ENCODE measurements at regions not wholly inside any gene's neighbourhood (a gene's known extent, or its start where the extent isn't known, plus 50 kb on each side); places are given as distances from the start of the nearest gene placed in this dataset.

DNA sequence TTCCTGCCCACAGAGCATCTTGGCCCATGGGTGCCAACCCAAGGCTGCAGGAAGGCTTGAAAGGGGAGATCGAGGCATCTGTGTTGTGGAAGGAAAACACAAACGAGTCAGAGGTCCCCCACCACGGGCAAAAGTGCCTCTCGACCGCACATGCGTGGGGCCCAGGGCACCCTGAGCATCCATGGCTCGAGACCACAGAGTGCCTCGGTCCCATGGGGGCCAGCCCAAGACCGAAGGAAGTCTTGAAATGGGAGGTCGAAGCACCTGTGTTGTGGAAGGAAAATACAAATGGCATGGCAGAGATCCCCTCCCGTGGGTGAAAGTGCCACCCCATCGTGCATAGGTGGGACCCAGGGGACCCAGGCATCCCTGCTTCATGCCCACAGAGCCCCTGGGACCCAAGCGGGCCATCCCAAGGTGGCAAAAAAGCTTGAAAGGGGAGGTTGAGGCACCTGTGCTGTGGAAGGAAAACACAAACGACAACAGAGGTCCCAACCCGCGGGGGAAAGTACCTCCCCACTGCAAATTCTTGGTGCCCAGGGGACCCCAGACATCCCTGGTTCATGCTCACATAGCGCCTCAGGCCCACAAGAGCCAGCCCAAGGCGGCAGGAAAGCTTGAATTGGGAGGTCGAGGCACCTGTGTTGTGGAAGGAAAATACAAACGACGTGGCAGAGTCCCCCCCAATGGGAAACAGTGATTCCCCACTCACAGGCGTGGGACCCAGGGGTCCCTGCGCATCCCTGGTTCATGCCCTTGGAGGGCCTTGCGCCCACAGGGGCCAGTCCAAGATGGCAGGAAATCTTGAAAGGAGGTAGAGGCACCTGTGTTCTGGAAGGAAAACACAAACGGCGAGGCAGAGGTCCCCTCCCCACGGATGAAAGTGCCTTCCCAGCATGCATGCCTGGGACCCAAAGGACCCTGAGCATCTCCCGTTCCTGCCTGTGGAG is 373.0 kb downstream of the ALG10 start:
- Mint-ChIP-seq H3K36me3 (ENCODE audit: low read depth) (peaks cover 2% of the 10 kb centered on the region), H3K4me1 (no peaks in the 10 kb centered on the region), H3K27me3 (no peaks in the 10 kb centered on the region), H3K4me3 (no peak overlapping the region), H3K9me3 (peaks cover 9% of the 10 kb centered on the region), H3K27ac (no peak overlapping the region)
- no peak for DNase-seq
- POLR2A ChIA-PET: no interaction called here
- CTCF ChIA-PET: no interaction called here

DNA sequence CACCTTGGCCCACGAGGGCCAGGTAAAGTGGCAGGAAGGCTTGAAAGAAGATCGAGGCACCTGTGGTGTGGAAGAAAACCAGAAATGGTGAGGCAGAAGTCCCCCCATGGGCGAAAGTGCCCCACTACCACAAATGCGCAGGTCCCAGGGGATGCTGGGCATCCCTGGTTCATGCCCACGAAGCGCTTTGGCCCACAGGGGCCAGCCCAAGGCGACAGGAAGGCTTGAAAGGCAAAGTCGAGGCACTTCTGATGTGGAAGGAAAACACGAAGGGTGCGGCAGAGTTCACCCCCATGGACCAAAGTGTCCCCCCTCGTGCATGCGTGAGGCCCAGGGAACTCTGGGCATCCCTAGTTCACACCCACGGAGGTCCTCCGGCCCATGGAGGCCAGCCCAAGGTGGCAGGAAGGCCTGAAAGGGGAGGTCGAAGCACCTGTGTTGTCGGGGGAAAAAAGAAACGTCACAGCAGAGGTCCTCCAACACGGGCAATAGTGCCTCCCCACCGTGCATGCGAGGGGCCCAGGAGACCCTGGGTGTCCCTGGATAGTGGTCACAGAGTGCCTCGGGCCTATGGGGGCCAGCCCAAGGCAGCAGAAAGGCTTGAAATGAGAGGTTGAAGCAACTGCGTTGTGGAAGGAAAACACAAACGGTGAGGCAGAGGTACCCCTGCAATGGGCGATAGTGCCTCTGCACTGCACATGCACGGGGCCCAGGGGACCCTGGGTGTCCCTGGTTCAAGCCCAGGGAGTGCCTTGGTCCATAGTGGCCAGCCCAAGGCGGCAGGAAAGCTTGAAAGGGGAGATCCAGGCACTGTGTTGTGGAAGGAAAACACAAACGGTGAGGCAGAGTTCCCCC is 373.9 kb downstream of the ALG10 start:
- Mint-ChIP-seq H3K27ac (no peak overlapping the region), H3K9me3 (peaks cover 2% of the 10 kb centered on the region), H3K36me3 (ENCODE audit: low read depth) (no peaks in the 10 kb centered on the region), H3K4me1 (no peaks in the 10 kb centered on the region), H3K27me3 (no peaks in the 10 kb centered on the region), H3K4me3 (no peak overlapping the region)
- no peak for DNase-seq
- CTCF ChIA-PET: no interaction called here
- POLR2A ChIA-PET: no interaction called here

DNA sequence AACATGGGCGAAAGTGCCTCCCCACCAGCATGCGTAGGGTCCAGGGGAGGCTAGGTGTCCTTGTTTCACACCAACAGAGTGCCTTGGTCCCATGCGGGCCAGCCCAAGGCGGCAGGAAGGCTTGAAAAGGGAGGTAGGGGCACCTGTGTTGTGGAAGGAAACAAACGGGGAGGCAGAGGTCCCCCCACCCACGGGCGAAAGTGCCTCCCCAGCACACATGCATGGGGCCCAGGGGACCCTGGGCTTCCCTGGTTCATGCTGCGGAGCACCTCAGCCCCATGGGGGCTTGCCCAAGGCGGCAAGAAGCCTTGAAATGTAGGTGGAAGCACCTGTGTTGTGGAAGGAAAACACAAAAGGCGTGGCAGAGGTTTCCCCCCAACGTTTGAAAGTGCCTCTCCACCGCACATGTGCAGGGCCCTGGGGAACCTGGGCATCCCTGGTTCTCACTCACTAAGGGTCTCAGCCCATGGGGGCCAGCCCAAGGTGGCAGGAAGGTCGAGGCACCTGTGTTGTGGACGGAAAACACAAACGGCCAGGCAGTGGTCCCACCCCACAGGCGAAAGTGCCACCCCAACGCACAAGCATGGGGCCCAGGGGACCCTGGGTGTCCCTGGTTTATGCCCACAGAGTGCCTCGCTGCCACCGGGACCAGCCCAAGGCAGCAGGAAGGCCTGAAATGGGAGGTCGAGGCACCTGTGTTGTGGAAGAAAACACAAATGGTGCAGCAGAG is 374.7 kb downstream of the ALG10 start:
- H3K4me1 Mint-ChIP-seq: no peaks in the 10 kb centered on the region
- ChIA-PET CTCF (no interaction called here), POLR2A (no interaction called here)
- H3K27ac Mint-ChIP-seq: no peak overlapping the region
- peaks cover 2% of the 10 kb centered on the region for H3K9me3 Mint-ChIP-seq
- H3K27me3 Mint-ChIP-seq: no peaks in the 10 kb centered on the region
- H3K36me3 Mint-ChIP-seq (ENCODE audit: low read depth): no peaks in the 10 kb centered on the region
- no peak for DNase-seq
- no peak overlapping the region for H3K4me3 Mint-ChIP-seq

DNA sequence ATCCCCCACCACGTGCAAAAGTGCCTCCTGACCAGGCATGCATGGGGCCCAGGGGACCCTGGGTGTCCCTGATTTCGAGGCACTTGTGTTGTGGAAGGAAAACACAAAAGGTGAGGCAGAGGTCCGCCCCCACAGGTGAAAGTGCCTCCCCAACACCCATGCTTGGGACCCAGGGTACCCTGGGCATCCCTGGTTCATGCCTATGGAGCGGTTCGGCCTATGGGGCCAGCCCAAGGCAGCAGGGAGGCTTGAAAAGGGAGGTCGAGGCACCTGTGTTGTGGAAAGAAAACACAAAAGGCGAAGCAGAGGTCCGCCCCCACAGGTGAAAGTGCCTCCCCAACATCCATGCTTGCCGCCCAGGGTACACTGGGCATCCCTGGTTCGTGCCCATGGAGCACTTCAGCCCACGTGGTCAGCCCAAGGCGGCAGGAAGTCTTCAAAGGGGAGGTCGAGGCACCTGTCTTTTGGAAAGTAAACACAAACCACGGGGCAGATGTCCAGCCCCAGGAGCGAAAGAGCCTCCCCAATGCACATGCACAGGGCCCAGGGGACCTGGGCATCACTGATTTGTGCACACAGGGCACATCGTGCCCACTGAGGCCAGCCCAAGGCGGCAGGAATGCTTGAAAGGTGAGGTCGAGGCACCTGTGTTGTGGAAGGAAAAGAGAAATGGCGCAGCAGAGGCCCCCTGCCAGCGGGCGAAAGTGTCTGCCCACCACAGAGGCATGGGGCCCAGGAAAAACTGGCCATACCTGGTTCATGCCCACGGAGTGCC is 375.5 kb downstream of the ALG10 start:
- no peak overlapping the region for H3K27ac Mint-ChIP-seq
- no peaks in the 10 kb centered on the region for H3K4me1 Mint-ChIP-seq
- CTCF ChIA-PET: no interaction called here
- H3K36me3 Mint-ChIP-seq (ENCODE audit: low read depth): no peaks in the 10 kb centered on the region
- H3K4me3 Mint-ChIP-seq: no peak overlapping the region
- H3K9me3 Mint-ChIP-seq: peaks cover 2% of the 10 kb centered on the region
- DNase-seq: no peak
- H3K27me3 Mint-ChIP-seq: no peaks in the 10 kb centered on the region
- POLR2A ChIA-PET: no interaction called here

DNA sequence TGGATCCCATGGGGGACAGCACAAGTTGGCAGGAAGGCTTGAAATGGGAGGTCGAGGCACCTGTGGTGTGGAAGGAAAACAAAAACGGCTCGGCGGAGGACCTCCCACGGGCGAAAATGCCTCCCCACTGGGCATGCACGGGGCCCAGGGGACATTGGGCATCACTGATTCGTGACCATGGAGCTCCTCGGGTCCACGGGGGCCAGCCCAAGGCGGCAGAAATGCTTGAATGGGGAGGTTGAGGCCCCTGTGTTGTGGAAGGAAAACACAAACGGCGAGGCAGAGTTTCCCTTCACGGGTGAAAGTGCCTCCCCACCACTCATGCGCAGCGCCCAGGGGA is 376.0 kb downstream of the ALG10 start:
- H3K27me3 Mint-ChIP-seq: no peaks in the 10 kb centered on the region
- no peaks in the 10 kb centered on the region for H3K4me1 Mint-ChIP-seq
- no peaks in the 10 kb centered on the region for H3K36me3 Mint-ChIP-seq (ENCODE audit: low read depth)
- H3K4me3 Mint-ChIP-seq: no peak overlapping the region
- peaks cover 2% of the 10 kb centered on the region for H3K9me3 Mint-ChIP-seq
- CTCF ChIA-PET: no interaction called here
- no peak overlapping the region for H3K27ac Mint-ChIP-seq
- POLR2A ChIA-PET: no interaction called here
- DNase-seq: no peak

DNA sequence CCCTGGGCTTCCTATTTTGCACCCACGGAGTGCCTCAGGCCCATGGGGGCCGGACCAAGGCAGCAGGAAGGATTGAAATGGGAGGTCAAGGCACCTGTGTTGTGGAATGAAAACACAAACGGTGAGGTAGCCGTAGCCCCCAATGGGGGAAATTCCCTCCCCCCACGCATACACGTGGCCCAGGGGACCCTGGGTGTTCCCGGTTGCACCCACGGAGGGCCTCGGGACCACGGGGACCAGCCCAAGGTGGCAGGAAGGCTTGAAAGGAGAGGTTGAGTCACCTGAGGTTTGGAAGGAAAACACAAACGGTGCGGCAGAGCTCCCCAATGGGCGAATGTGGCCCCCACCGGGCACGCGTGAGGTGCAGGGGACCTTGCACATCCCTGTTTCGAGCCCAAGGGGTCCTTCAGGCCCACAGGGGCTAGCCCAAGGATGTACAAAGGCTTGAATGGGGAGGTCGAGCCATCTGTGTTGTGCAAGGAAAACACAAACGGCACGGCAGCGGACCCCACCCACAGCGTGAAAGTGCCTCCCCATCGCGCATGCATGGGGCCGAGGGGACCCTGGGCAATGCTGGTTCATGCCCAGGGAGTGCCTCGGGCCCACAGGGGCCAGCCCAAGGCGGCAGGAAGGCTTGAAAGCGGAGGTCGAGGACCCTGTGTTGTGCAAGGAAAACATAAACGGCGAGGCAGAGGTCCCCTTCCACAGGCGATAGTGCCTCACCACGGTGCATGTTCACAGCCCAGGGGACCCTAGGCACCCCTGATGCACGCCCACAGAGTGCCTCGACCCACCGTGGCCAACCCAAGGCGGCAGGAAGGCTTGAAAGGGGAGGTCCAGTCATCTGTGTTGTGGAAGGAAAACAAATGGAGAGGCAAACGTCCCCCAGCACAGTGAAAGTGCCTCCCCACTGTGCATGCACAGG is 376.7 kb downstream of the ALG10 start:
- H3K27ac Mint-ChIP-seq: no peak overlapping the region
- ChIA-PET CTCF (no interaction called here), POLR2A (no interaction called here)
- H3K27me3 Mint-ChIP-seq: no peaks in the 10 kb centered on the region
- DNase-seq: no peak
- H3K36me3 Mint-ChIP-seq (ENCODE audit: low read depth): no peaks in the 10 kb centered on the region
- H3K4me1 Mint-ChIP-seq: no peaks in the 10 kb centered on the region
- H3K9me3 Mint-ChIP-seq: peaks cover 2% of the 10 kb centered on the region
- no peak overlapping the region for H3K4me3 Mint-ChIP-seq

DNA sequence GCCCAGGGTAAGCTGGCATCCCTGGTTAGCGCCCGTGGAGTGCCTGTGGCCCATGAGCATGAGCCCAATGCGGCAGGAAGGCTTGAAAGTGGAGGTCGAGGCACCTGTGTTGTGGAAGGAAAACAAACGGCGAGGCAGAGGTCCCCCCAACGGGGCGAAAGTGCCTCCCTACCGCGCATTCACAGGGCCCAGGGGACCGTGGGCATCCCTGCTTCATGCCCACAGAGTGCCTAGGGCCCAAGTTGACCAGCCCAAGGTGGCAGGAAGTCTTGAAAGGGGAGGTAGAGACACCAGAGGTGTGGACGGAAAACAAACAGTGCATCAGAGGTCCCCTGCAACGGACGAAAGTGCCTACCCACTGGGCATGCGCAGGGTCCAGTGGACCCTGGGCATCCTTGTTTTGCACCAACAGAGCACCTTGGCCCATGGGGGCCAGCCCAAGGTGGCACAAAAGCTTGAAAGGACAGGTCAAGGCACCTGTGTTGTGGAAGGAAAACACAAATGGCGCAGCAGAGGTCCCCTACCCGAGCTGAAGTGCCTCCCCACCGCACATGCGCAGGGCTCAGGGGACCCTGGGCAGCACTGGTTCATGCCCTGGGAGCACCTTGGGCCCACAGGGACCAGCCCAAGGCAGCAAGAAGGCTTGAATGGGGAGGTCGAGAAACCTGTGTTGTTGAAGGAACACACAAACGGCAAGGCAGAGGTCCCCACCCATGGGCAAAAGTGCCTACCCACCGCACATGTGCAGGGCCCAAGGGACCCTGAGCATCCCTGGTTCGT is 377.5 kb downstream of the ALG10 start:
- Mint-ChIP-seq H3K4me1 (no peaks in the 10 kb centered on the region), H3K4me3 (no peak overlapping the region), H3K27me3 (no peaks in the 10 kb centered on the region), H3K9me3 (peaks cover 2% of the 10 kb centered on the region), H3K36me3 (ENCODE audit: low read depth) (no peaks in the 10 kb centered on the region), H3K27ac (no peak overlapping the region)
- CTCF ChIA-PET: no interaction called here
- DNase-seq: no peak
- POLR2A ChIA-PET: no interaction called here

DNA sequence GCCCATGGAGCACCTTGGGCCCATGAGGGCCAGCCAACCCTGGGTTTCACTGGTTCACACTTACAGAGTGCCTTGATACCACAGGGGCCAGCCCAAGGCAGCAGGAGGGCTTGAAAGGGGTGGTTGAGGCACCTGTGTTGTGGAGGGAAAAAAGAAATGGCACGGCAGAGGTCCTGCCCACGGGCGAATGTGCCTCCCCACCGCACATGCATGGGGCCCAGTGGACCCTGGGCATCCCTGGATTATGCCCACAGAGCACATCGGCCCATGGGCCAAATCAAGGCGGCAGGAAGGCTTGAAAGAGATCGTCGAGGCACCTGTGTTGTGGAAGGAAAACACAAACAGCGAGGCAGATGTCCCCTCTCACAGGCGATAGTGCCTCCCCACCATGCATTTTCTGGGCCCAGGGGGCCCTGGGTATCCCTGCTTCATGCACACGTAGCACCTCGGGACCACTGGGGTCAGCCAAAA is 378.1 kb downstream of the ALG10 start:
- no peaks in the 10 kb centered on the region for H3K27me3 Mint-ChIP-seq

DNA sequence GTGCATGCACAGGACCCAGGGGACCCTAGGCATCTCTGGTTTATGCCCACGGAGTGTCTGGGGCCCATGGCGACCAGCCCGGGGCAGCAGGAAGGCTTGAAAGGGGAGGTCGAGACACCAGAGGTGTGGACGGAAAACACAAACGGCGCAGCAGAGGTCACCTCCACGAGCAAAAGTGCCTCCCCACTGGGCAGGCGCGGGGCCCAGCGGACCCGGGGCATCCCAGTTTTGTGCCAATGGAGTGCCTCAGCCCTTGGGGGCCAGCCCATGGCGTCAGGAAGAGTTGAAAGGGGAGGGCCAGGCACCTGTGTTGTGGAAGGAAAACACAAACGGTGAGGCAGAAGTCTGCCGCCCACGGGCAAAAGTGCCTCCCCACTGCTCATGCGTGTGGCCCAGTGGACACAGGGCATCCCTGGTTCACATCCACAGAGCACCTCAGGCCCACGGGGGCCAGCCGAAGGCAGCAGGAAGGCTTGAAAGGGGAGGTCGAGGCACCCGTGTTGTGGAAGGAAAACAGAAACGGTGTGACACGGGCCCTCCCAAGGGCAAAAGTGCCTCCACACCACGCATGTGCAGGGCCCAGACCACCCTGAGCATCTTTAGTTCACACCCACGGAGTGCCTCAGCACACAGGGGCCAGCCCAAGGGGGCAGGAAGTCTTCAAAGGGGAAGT is 378.8 kb downstream of the ALG10 start:
- ChIA-PET POLR2A (no interaction called here), CTCF (no interaction called here)
- no peak for DNase-seq
- H3K4me1 Mint-ChIP-seq: no peaks in the 10 kb centered on the region
- H3K36me3 Mint-ChIP-seq (ENCODE audit: low read depth): no peaks in the 10 kb centered on the region
- H3K4me3 Mint-ChIP-seq: no peak overlapping the region
- H3K27me3 Mint-ChIP-seq: no peaks in the 10 kb centered on the region
- no peak overlapping the region for H3K27ac Mint-ChIP-seq
- peaks cover 2% of the 10 kb centered on the region for H3K9me3 Mint-ChIP-seq

More for the DNA sequence above, 378.1 kb downstream of the ALG10 start:
- ChIA-PET POLR2A (no interaction called here), CTCF (no interaction called here)
- Mint-ChIP-seq H3K9me3 (peaks cover 2% of the 10 kb centered on the region), H3K4me3 (no peak overlapping the region), H3K27ac (no peak overlapping the region), H3K36me3 (ENCODE audit: low read depth) (no peaks in the 10 kb centered on the region), H3K4me1 (no peaks in the 10 kb centered on the region)
- no peak for DNase-seq

DNA sequence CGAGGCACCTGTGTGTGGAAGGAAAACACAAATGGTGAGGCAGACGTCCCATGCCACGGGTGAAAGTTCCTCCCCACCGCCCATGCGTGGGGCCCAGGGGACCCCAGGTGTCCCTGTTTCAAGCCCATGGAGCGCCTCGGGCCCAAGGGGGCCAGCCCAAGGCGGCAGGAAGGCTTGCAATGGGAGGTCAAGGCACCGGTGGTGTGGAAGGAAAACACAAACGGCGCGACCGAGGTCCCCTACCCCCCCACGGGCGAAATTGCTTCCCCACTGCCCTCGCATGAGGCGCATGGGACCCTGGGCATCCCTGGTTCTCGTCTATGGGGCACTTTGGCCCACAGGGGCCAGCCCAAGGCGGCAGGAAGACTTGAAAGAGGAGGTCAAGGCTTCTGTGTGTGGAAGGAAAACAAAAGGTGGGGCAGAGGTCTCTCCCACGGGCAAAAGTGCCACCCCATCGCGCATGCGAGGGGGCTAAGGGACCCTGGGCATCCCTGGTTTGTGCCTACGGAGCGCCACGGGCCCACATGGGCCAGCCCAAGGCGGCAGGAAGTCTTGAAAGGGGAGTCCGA is 379.4 kb downstream of the ALG10 start:
- Mint-ChIP-seq H3K36me3 (ENCODE audit: low read depth) (no peaks in the 10 kb centered on the region), H3K4me1 (no peaks in the 10 kb centered on the region), H3K27ac (no peak overlapping the region), H3K27me3 (no peaks in the 10 kb centered on the region), H3K9me3 (peaks cover 6% of the 10 kb centered on the region), H3K4me3 (no peak overlapping the region)
- POLR2A ChIA-PET: no interaction called here
- CTCF ChIA-PET: no interaction called here
- no peak for DNase-seq
